Neural progenitor cell (in vitro differentiated cells): ENCODE measurements at regions not wholly inside any gene's neighbourhood (a gene's known extent, or its start where the extent isn't known, plus 50 kb on each side); places are given as distances from the start of the nearest gene placed in this dataset.

ENCODE experiments used
- CTCF ChIP-seq: fragments of 200-600 bp; sonication (generic); IDR thresholded peaks from 2 replicates; pipeline ENCODE4 v1.5.1; 2017; ENCODE audit warnings: antibody characterized with exemption, mild to moderate bottlenecking
- EZH2 ChIP-seq: fragments of 200-600 bp; sonication (generic); IDR thresholded peaks from 2 replicates; pipeline ENCODE4 v1.6.1; 2017; ENCODE audit warnings: antibody characterized with exemption, mild to moderate bottlenecking, moderate library complexity
- EZH2phosphoT487 ChIP-seq: fragments of 200-600 bp; sonication (generic); IDR thresholded peaks from 2 replicates; pipeline ENCODE4 v1.6.1; 2017; ENCODE audit warnings: antibody characterized with exemption

GRCh38 chr13:34591129-34591528, 350.9 kb upstream of the NBEA start:
- no peak for TF ChIP-seq CTCF
- no peak for TF ChIP-seq EZH2phosphoT487
- no peak for TF ChIP-seq EZH2
